Uterus (tissue), 3 donors: ENCODE measurements at regions not wholly inside any gene's neighbourhood (a gene's known extent, or its start where the extent isn't known, plus 50 kb on each side); places are given as distances from the start of the nearest gene placed in this dataset.

Experiments used
- DNase-seq, 2 donors: peaks; one replicate each; pipeline ENCODE4 v3.0.0-alpha.2; 2019 to 2020
- H3K27ac ChIP-seq, 2 donors: fragments of 200-600 bp; sonication (generic); 1 replicate in 1 of 2; 2 replicates in 1 of 2; pipeline ENCODE4 v1.5.1; 2016 to 2018
- H3K27me3 ChIP-seq, 2 donors: fragments of 200-600 bp; sonication (generic); one replicate each; pipeline ENCODE4 v1.5.1; 2018 to 2019; ENCODE audit warnings: control low read depth in 1 of 2
- H3K36me3 ChIP-seq, 2 donors: fragments of 200-600 bp; sonication (generic); one replicate each; pipeline ENCODE4 v1.5.1; 2019; ENCODE audit warnings: control low read depth in 1 of 2
- H3K4me1 ChIP-seq, 2 donors: fragments of 200-600 bp; sonication (generic); one replicate each; pipeline ENCODE4 v1.5.1; 2018 to 2019; ENCODE audit warnings: control low read depth in 1 of 2
- H3K4me3 ChIP-seq, 2 donors: fragments of 200-600 bp; sonication (generic); 1 replicate in 1 of 2; 2 replicates in 1 of 2; pipeline ENCODE4 v1.5.1; 2018 to 2019; ENCODE audit warnings: mild to moderate bottlenecking in 1 of 2
- H3K9me3 ChIP-seq, 2 donors: fragments of 200-600 bp; sonication (generic); one replicate each; pipeline ENCODE4 v1.5.1; 2019; ENCODE audit warnings: control low read depth in 1 of 2
- POLR2A ChIP-seq, 2 donors: fragments of 450-650 bp; IDR thresholded peaks; one replicate each; pipeline ENCODE4 v1.6.1; 2016; ENCODE audit warnings: antibody characterized with exemption in 2 of 2, mild to moderate bottlenecking in 1 of 2, moderate library complexity in 1 of 2
- intact Hi-C: fragments of 100-400 bp; cut with DNase I; formaldehyde crosslinking; loops from one replicate; pipeline ENCODE4 v1.15.1; 2023; ENCODE audit warnings: low total_unique reads
- TF ChIP-seq, protein P1 (sequence below), 4 experiments: fragments of 200-600 bp in 2 of 4; fragments of 450-650 bp in 2 of 4; sonication (generic) in 2 of 4; IDR thresholded peaks; one replicate each; pipeline ENCODE4 v1.5.1; 2016 to 2019; ENCODE audit warnings: antibody characterized with exemption in 4 of 4, mild to moderate bottlenecking in 2 of 4, moderate library complexity in 1 of 4
- donor health status: DM: yes; HTN: yes; CAD: no.

DNA sequence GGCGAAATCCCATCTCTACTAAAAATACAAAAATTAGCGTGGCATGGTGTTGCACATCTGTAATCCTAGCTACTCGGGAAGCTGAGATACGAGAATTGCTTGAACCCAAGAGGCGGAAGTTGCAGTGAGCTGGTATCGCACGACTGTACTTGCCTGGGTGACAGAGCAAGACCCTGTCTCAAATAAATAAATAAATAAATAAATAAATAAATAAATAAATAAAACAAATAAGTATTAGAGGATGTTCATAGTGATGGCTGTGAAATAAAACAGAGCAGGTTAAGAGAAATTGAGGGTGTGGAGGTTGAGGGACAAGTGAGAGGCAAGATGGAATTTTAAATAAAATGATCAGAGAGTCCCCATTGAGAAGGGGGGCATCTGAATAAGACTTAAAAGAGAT is 124.7 kb upstream of the DST start:
- intact Hi-C loops = no loop called here
- H3K36me3 ChIP-seq = no peaks in the 10 kb centered on the region

DNA sequence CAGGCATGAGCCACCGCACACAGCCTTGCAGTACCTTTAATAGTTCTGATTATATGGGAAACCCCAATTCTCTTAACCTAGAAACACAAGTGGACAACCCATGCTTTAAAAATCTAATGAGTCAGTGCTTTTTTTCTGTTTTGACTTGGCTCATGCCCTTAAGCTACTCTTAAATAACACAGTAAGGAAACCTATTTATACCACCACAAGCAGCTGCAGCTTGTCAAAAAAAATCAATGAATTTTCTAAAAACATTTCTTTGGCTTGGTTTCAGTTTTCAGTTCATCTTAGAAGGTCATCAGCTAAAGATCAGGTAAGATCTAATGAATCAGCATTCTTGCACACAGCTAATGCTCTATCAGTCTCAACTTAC is 124.1 kb upstream of the DST start:
- no peaks in the 10 kb centered on the region for H3K27me3 ChIP-seq
- H3K27ac ChIP-seq = no peak overlapping the region
- no peaks in the 10 kb centered on the region for H3K9me3 ChIP-seq
- H3K4me3 ChIP-seq = no peak overlapping the region
- peaks cover 4 to 13% of the 10 kb centered on the region in 2 donors for H3K4me1 ChIP-seq
- DNase-seq = no peak
- TF ChIP-seq, protein P1, sequence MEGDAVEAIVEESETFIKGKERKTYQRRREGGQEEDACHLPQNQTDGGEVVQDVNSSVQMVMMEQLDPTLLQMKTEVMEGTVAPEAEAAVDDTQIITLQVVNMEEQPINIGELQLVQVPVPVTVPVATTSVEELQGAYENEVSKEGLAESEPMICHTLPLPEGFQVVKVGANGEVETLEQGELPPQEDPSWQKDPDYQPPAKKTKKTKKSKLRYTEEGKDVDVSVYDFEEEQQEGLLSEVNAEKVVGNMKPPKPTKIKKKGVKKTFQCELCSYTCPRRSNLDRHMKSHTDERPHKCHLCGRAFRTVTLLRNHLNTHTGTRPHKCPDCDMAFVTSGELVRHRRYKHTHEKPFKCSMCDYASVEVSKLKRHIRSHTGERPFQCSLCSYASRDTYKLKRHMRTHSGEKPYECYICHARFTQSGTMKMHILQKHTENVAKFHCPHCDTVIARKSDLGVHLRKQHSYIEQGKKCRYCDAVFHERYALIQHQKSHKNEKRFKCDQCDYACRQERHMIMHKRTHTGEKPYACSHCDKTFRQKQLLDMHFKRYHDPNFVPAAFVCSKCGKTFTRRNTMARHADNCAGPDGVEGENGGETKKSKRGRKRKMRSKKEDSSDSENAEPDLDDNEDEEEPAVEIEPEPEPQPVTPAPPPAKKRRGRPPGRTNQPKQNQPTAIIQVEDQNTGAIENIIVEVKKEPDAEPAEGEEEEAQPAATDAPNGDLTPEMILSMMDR (IDR thresholded peaks at IDR 0.05) = no peak
- TF ChIP-seq POLR2A (IDR thresholded peaks at IDR 0.05) = no peak
- no peaks in the 10 kb centered on the region for H3K36me3 ChIP-seq
- intact Hi-C loops = no loop called here

More for the DNA sequence above, 124.7 kb upstream of the DST start:
- no peak for TF ChIP-seq POLR2A (IDR thresholded peaks at IDR 0.05)
- TF ChIP-seq, protein P1 (IDR thresholded peaks at IDR 0.05) = no peak
- Histone ChIP-seq H3K9me3 (no peaks in the 10 kb centered on the region), H3K4me3 (no peak overlapping the region), H3K27me3 (no peaks in the 10 kb centered on the region), H3K4me1 (peaks cover 4 to 13% of the 10 kb centered on the region in 2 donors), H3K27ac (no peak overlapping the region)
- DNase-seq = no peak

DNA sequence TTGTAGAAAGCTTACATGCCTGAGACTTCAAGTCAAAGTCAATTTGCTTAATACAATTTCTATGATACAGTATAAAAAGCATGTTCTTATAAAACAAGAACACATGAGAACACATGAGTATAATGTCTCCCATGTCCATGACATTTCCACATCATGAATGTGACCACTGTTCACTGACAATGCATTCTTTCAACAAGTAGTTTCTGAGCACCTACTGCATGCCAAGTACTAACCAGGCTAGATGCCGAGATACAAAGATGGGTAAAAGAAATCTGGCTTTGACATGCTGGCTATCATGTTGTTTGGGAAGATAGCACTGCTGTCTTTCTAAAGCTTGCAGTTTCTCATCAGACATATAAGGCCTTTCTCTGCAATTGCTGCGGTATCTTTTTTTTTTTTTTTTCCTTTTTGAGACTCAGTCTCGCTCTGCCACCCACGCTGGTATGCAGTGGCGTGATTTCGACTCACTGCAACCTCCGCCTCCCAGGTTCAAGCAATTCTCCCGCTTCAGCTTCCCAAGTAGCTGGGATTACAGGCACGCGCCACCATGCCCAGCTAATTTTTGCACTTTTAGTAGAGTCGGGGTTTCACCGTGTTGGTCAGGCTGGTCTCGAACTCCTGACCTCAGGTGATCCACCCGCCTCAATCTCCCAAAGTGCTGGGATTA is 123.6 kb upstream of the DST start:
- intact Hi-C loops = no loop called here
- Histone ChIP-seq H3K9me3 (no peaks in the 10 kb centered on the region), H3K27ac (no peak overlapping the region), H3K27me3 (no peaks in the 10 kb centered on the region), H3K36me3 (no peaks in the 10 kb centered on the region), H3K4me1 (peaks cover 4 to 13% of the 10 kb centered on the region in 2 donors), H3K4me3 (no peak overlapping the region)
- TF ChIP-seq, protein P1 (IDR thresholded peaks at IDR 0.05) = no peak
- TF ChIP-seq POLR2A (IDR thresholded peaks at IDR 0.05) = no peak
- DNase-seq = no peak

DNA sequence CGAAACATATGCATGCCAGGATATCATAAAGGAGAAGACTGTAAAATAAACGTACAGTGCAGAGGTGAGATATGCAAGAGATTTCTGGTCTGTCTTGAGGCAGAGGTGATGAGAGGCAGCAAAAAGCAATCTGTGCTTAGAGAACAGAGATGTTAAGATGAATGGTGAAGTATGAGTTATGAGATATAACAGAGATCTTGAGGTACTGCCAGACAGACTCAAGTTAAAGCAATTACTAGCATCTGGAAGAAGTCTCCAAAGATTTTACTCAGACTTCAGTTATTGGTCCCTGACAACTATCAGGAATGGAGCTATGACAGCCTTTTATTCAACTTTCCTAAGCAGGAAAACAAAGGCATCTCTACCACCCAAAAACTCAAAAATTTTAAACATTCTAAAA is 122.8 kb upstream of the DST start:
- intact Hi-C loops = no loop called here
- no peaks in the 10 kb centered on the region for H3K36me3 ChIP-seq
- peaks cover 4 to 8% of the 10 kb centered on the region in 2 donors for H3K4me1 ChIP-seq
- H3K9me3 ChIP-seq = no peaks in the 10 kb centered on the region
- no peak for TF ChIP-seq POLR2A (IDR thresholded peaks at IDR 0.05)
- TF ChIP-seq, protein P1 (IDR thresholded peaks at IDR 0.05) = no peak
- H3K27ac ChIP-seq = no peak overlapping the region
- no peak overlapping the region for H3K4me3 ChIP-seq
- H3K27me3 ChIP-seq = no peaks in the 10 kb centered on the region
- DNase-seq = no peak

DNA sequence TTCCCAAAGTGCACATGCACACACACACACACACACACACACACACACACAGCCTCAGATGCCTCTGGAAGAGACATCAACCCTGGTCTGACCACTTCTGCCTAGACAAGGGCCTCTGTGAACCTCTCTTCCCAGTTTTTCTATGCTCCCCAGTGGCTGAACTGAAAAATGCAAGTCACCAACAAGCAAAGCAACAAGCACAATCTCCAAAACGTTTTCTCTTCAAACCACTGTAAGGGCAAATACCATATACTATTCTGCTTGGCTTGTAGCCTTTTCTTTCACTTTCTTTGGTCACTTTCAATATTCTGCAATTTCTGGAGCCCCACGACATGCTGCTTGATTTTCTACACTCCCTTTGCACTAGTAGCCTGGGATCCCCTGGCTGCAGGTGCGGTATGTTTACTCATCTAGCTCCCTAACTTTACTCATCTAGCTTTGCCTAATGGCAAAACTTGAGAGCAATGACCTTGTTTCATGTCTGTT is 121.4 kb upstream of the DST start:
- Histone ChIP-seq H3K4me1 (peaks cover 4 to 5% of the 10 kb centered on the region in 2 donors), H3K27ac (no peak overlapping the region), H3K36me3 (no peaks in the 10 kb centered on the region), H3K4me3 (no peak overlapping the region), H3K27me3 (no peaks in the 10 kb centered on the region), H3K9me3 (no peaks in the 10 kb centered on the region)
- no peak for DNase-seq
- TF ChIP-seq, protein P1 (IDR thresholded peaks at IDR 0.05) = no peak
- no peak for TF ChIP-seq POLR2A (IDR thresholded peaks at IDR 0.05)
- intact Hi-C loops = no loop called here
